Calu3 (cell line): ENCODE measurements at regions not wholly inside any gene's neighbourhood (a gene's known extent, or its start where the extent isn't known, plus 50 kb on each side); places are given as distances from the start of the nearest gene placed in this dataset.

Experiments used
- BruUV-seq: library from RNA; stranded (reverse); fragments of 400-500 nt; replicated peaks from 2 replicates; lab custom pipeline; 2021; lab: Mats Ljungman, UMichigan
- CTCF ChIA-PET: fragments of 300-600 bp; sonication (Branson Sonifier 250); formaldehyde crosslinking; loops from one replicate; lab custom pipeline; 2022; ENCODE audit warnings: antibody characterized with exemption; lab: Charles Lee
- DNase-seq: peaks from one replicate; pipeline ENCODE4 v3.0.0; 2022
- H3K27ac Mint-ChIP-seq: one replicate; pipeline ENCODE4 v1.8.0; 2022; ENCODE audit warnings: mixed read lengths; ENCODE audit not compliant: unreplicated experiment
- H3K27me3 Mint-ChIP-seq: one replicate; pipeline ENCODE4 v1.8.0; 2022; ENCODE audit warnings: mixed read lengths; ENCODE audit not compliant: unreplicated experiment
- H3K36me3 Mint-ChIP-seq: one replicate; pipeline ENCODE4 v1.8.0; 2022; ENCODE audit warnings: mild to moderate bottlenecking, moderate library complexity, mixed read lengths; ENCODE audit not compliant: insufficient read depth, unreplicated experiment
- H3K4me1 Mint-ChIP-seq: one replicate; pipeline ENCODE4 v1.8.0; 2022; ENCODE audit warnings: mild to moderate bottlenecking, low read depth, mixed read lengths; ENCODE audit not compliant: unreplicated experiment
- H3K4me3 Mint-ChIP-seq: one replicate; pipeline ENCODE4 v1.8.0; 2022; ENCODE audit warnings: mild to moderate bottlenecking, low read depth, moderate library complexity, mixed read lengths; ENCODE audit not compliant: unreplicated experiment
- H3K9me3 Mint-ChIP-seq: one replicate; pipeline ENCODE4 v1.8.0; 2022; ENCODE audit warnings: low read depth, mixed read lengths; ENCODE audit not compliant: unreplicated experiment
- CTCF ChIP-seq: fragments of 200-600 bp; IDR thresholded peaks from one replicate; pipeline ENCODE4 v1.8.0; 2022; ENCODE audit warnings: antibody characterized with exemption; ENCODE audit not compliant: unreplicated experiment
- intact Hi-C: fragments of 100-400 bp; cut with micrococcal nuclease; formaldehyde crosslinking; loops from one replicate; pipeline ENCODE4 v1.10.0; 2022; ENCODE audit not compliant: unreplicated experiment

DNA sequence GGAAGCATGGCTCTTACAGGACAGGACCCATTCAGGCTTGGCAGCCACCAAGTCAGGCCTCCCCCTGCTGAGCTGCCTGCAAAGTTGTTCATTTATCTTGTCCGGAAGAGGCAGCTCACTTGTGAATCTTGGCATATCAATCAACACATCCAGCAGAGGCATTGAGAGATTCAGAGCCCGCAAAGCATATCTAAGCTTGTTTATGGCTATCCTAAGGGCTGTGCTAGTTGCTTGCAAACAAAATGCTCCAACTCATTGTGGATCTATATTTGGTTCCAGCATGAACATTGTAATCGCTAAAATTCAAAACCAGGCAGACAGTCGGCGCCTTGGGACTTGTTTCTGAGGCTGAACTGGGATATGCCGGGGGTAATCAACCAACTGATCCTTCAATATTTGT is 106.1 kb downstream of the UNC5CL start:
- no peaks in the 10 kb centered on the region for H3K4me1 Mint-ChIP-seq
- H3K9me3 Mint-ChIP-seq, result no peaks in the 10 kb centered on the region
- no peak overlapping the region for H3K27ac Mint-ChIP-seq
- BruUV-seq, result no TSS peak
- intact Hi-C loops, result no loop called here
- DNase-seq, result no peak
- no peak for TF ChIP-seq CTCF
- H3K36me3 Mint-ChIP-seq, result no peaks in the 10 kb centered on the region
- H3K27me3 Mint-ChIP-seq, result peaks cover 43% of the 10 kb centered on the region
- no peak overlapping the region for H3K4me3 Mint-ChIP-seq
- CTCF ChIA-PET, result no interaction called here

DNA sequence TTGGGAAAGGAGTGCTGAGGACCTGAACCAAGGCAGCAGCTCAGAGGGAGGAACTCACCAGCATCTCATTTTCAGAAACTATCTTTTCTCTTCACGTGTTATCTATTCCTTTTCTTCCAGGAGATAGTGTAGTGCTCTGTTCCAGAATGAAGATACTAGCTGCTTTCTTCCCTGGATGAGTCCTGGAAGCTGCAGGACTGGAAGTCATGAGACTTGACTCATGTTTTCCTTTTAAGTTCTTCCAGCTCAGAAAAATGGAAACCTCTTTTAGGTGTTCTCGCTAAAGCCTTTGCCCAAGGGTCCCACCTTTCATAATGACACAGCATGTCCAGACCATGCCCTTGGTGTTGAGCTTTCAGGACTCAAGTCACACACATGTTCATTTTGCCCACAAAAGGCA is 106.7 kb downstream of the UNC5CL start:
- BruUV-seq, result no TSS peak
- no peak for DNase-seq
- Mint-ChIP-seq H3K27ac (no peak overlapping the region), H3K4me3 (no peak overlapping the region), H3K36me3 (no peaks in the 10 kb centered on the region), H3K4me1 (no peaks in the 10 kb centered on the region), H3K27me3 (peaks cover 43% of the 10 kb centered on the region), H3K9me3 (no peaks in the 10 kb centered on the region)
- CTCF ChIA-PET, result no interaction called here
- intact Hi-C loops, result no loop called here
- TF ChIP-seq CTCF, result no peak

DNA sequence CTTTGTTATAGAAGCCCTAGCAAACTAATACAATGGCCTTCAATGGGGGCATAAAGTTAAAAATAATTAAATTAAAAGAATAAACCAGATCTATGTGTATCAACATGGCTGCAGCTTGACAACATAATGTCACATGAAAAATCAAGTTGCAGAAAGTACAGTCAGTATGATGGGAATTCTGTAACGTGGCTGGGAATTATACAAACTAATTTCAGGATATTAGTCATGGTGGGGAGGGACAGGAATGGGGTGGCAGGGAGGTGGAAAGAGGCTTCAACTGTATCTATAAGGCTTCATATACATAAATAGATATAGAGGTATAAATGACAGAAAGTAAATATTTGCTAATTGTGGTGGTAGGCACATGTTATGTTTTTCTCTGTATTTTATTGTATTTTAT is 107.1 kb downstream of the UNC5CL start:
- Mint-ChIP-seq H3K27me3 (peaks cover 40% of the 10 kb centered on the region), H3K27ac (no peak overlapping the region), H3K4me1 (no peaks in the 10 kb centered on the region), H3K36me3 (no peaks in the 10 kb centered on the region), H3K4me3 (no peak overlapping the region), H3K9me3 (no peaks in the 10 kb centered on the region)
- DNase-seq, result no peak
- TF ChIP-seq CTCF, result no peak
- no TSS peak for BruUV-seq
- CTCF ChIA-PET, result no interaction called here
- intact Hi-C loops, result no loop called here

- Mint-ChIP-seq H3K36me3 (no peaks in the 10 kb centered on the region), H3K27me3 (peaks cover 27% of the 10 kb centered on the region), H3K27ac (no peak overlapping the region), H3K4me1 (no peaks in the 10 kb centered on the region), H3K9me3 (no peaks in the 10 kb centered on the region), H3K4me3 (no peak overlapping the region)
- no TSS peak for BruUV-seq
- CTCF ChIA-PET, result no interaction called here
- intact Hi-C loops, result no loop called here
- no peak for DNase-seq
- no peak for TF ChIP-seq CTCF
Observed at GRCh38 chr6:40930555-40930954, 108.5 kb downstream of the UNC5CL start.
